ENCODE measurements at regions not wholly inside any gene's neighbourhood (a gene's known extent, or its start where the extent isn't known, plus 50 kb on each side); places are given as distances from the start of the nearest gene placed in this dataset.

GRCh38 chrX:147763131-147763530, 148.6 kb upstream of the FMR1 start:
- no peak overlapping the region for H3K27ac ChIP-seq (ENCODE audit: poor library complexity, severe bottlenecking)
- DNase-seq (ENCODE audit: low spot score) (no peak), ATAC-seq (ENCODE audit: low read depth) (no peak)
- H3K4me3 ChIP-seq (ENCODE audit: severe bottlenecking) = no peak overlapping the region
- no peaks in the 10 kb centered on the region for H3K36me3 ChIP-seq (ENCODE audit: low read depth)
- no peaks in the 10 kb centered on the region for H3K4me1 ChIP-seq (ENCODE audit: insufficient read depth, poor library complexity, severe bottlenecking)
- H3K27me3 ChIP-seq (ENCODE audit: insufficient read depth, poor library complexity, severe bottlenecking) = no peaks in the 10 kb centered on the region
- no peaks in the 10 kb centered on the region for H3K9me3 ChIP-seq (ENCODE audit: severe bottlenecking)
- TF ChIP-seq CTCF (IDR thresholded peaks at IDR 0.05; ENCODE audit: poor library complexity, severe bottlenecking) = no peak

GRCh38 chrX:147764868-147765267, 146.9 kb upstream of the FMR1 start:
- H3K9me3 ChIP-seq (ENCODE audit: severe bottlenecking) = no peaks in the 10 kb centered on the region
- no peak for TF ChIP-seq CTCF (IDR thresholded peaks at IDR 0.05; ENCODE audit: poor library complexity, severe bottlenecking)
- H3K36me3 ChIP-seq (ENCODE audit: low read depth) = no peaks in the 10 kb centered on the region
- no peaks in the 10 kb centered on the region for H3K27me3 ChIP-seq (ENCODE audit: insufficient read depth, poor library complexity, severe bottlenecking)
- H3K27ac ChIP-seq (ENCODE audit: poor library complexity, severe bottlenecking) = no peak overlapping the region
- H3K4me1 ChIP-seq (ENCODE audit: insufficient read depth, poor library complexity, severe bottlenecking) = no peaks in the 10 kb centered on the region
- no peak overlapping the region for H3K4me3 ChIP-seq (ENCODE audit: severe bottlenecking)
- no peak for DNase-seq (ENCODE audit: low spot score)
- no peak for ATAC-seq (ENCODE audit: low read depth)

GRCh38 chrX:147770858-147771257, 140.9 kb upstream of the FMR1 start:
- no peak overlapping the region for H3K27ac ChIP-seq (ENCODE audit: poor library complexity, severe bottlenecking)
- TF ChIP-seq CTCF (IDR thresholded peaks at IDR 0.05; ENCODE audit: poor library complexity, severe bottlenecking) = no peak
- no peaks in the 10 kb centered on the region for H3K36me3 ChIP-seq (ENCODE audit: low read depth)
- H3K9me3 ChIP-seq (ENCODE audit: severe bottlenecking) = no peaks in the 10 kb centered on the region
- DNase-seq (ENCODE audit: low spot score) (no peak), ATAC-seq (ENCODE audit: low read depth) (no peak)
- no peaks in the 10 kb centered on the region for H3K4me1 ChIP-seq (ENCODE audit: insufficient read depth, poor library complexity, severe bottlenecking)
- no peaks in the 10 kb centered on the region for H3K27me3 ChIP-seq (ENCODE audit: insufficient read depth, poor library complexity, severe bottlenecking)
- H3K4me3 ChIP-seq (ENCODE audit: severe bottlenecking) = no peak overlapping the region

- ATAC-seq (ENCODE audit: low read depth) = no peak
- no peaks in the 10 kb centered on the region for H3K4me1 ChIP-seq (ENCODE audit: insufficient read depth, poor library complexity, severe bottlenecking)
- TF ChIP-seq CTCF (IDR thresholded peaks at IDR 0.05; ENCODE audit: poor library complexity, severe bottlenecking) = no peak
These were observed 134.7 kb upstream of the FMR1 start for GRCh38 chrX:147776988-147777387.

GRCh38 chrX:147779173-147779572, 132.5 kb upstream of the FMR1 start:
- Histone ChIP-seq H3K4me1 (ENCODE audit: insufficient read depth, poor library complexity, severe bottlenecking) (no peaks in the 10 kb centered on the region), H3K9me3 (ENCODE audit: severe bottlenecking) (no peaks in the 10 kb centered on the region), H3K36me3 (ENCODE audit: low read depth) (no peaks in the 10 kb centered on the region), H3K27ac (ENCODE audit: poor library complexity, severe bottlenecking) (no peak overlapping the region), H3K4me3 (ENCODE audit: severe bottlenecking) (no peak overlapping the region), H3K27me3 (ENCODE audit: insufficient read depth, poor library complexity, severe bottlenecking) (no peaks in the 10 kb centered on the region)
- no peak for DNase-seq (ENCODE audit: low spot score)
- ATAC-seq (ENCODE audit: low read depth) = no peak; the same call in 2 of the 3 replicates
- TF ChIP-seq CTCF (IDR thresholded peaks at IDR 0.05; ENCODE audit: poor library complexity, severe bottlenecking) = no peak

More at GRCh38 chrX:147776988-147777387, 134.7 kb upstream of the FMR1 start:
- Histone ChIP-seq H3K9me3 (ENCODE audit: severe bottlenecking) (no peaks in the 10 kb centered on the region), H3K36me3 (ENCODE audit: low read depth) (no peaks in the 10 kb centered on the region), H3K27ac (ENCODE audit: poor library complexity, severe bottlenecking) (no peak overlapping the region), H3K27me3 (ENCODE audit: insufficient read depth, poor library complexity, severe bottlenecking) (no peaks in the 10 kb centered on the region), H3K4me3 (ENCODE audit: severe bottlenecking) (no peak overlapping the region)
- DNase-seq (ENCODE audit: low spot score) = no peak
